ENCODE measurements at regions not wholly inside any gene's neighbourhood (a gene's known extent, or its start where the extent isn't known, plus 50 kb on each side); places are given as distances from the start of the nearest gene placed in this dataset.

- TF ChIP-seq, protein P1, sequence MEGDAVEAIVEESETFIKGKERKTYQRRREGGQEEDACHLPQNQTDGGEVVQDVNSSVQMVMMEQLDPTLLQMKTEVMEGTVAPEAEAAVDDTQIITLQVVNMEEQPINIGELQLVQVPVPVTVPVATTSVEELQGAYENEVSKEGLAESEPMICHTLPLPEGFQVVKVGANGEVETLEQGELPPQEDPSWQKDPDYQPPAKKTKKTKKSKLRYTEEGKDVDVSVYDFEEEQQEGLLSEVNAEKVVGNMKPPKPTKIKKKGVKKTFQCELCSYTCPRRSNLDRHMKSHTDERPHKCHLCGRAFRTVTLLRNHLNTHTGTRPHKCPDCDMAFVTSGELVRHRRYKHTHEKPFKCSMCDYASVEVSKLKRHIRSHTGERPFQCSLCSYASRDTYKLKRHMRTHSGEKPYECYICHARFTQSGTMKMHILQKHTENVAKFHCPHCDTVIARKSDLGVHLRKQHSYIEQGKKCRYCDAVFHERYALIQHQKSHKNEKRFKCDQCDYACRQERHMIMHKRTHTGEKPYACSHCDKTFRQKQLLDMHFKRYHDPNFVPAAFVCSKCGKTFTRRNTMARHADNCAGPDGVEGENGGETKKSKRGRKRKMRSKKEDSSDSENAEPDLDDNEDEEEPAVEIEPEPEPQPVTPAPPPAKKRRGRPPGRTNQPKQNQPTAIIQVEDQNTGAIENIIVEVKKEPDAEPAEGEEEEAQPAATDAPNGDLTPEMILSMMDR (IDR thresholded peaks at IDR 0.05) = no peak
- TF ChIP-seq POLR2A (IDR thresholded peaks at IDR 0.05; ENCODE audit: low read length) (no peak), CBX2 (IDR thresholded peaks at IDR 0.05; ENCODE audit: borderline replicate concordance, low read depth) (no peak), TP53 (CRISPR knock-in tag; IDR thresholded peaks at IDR 0.05) (no peak), ZFP36 (IDR thresholded peaks at IDR 0.05; ENCODE audit: borderline replicate concordance, partially characterized antibody) (no peak)
These were observed 393.9 kb downstream of the BCL11A start for GRCh38 chr2:60159519-60159918.

Data from A549 (cell line).